CD4-positive, alpha-beta T cell treated with Interleukin-6 for 4 hours (primary cell): ENCODE measurements at regions not wholly inside any gene's neighbourhood (a gene's known extent, or its start where the extent isn't known, plus 50 kb on each side); places are given as distances from the start of the nearest gene placed in this dataset.
"Not testable (repeated sequence)": the region's sequence is repeated elsewhere in the genome, so short reads cannot be mapped to it uniquely, and the experiment has no call there.

Source experiments
- DNase-seq: peaks from one replicate; pipeline ENCODE4 v3.0.0-alpha.2; 2020; ENCODE audit warnings: mixed read lengths

DNA sequence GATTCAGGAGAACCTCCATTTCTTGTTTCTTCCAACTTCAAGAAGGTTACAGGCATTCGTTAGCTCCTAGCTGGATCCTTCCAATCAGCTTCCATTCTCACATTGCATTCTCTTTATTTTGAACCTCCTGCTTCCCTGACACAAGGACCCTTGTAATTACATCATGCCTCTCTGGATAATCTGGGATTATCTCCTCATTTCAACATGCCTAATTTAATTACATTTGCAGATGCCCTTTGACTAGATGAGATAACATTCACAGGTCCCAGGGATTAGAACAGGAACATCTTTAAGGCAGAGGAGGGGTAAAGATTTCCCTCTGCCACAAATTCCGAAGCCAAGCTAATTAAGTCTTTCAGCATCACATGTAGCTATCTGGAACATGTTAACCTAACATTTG, 753.8 kb upstream of the PCDH7 start:
- DNase-seq, result no peak

DNA sequence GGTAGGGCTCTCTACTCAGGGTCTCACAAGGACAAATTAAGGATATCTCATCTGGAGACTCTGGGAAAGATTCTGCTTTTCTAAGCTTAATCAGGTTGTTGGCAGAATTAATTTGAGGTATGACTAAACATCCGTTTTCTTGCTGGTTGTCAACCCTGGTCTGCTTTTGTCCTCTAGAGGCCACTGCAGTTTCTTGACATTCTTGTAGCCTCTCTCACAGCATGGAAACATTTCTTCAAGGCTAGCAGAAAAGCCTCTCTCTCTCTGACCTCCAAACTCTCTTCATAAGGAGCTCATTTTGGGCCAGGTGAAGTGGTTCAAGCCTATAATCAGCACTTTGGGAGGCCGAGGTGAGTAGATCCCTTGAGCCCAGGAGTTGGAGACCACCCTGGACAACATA, 749.5 kb upstream of the PCDH7 start:
- no peak for DNase-seq

DNA sequence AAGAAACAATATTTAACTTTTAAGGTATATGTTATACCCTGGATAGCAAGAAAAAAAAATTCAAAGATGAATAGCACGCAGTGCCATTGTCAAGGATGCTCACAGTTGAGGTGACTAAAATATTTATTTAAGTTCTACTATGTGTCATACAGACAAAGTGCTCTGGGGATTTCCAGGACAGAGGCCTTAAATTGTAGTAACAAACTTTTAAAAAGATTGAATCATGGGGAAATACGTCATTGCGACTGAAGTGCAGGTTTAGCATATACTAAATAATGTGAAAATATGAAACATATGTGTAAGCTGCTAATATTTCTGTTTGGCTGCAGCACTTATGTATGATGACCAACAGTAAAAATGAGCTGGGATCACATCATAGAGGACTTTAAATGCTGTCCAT, 748.0 kb upstream of the PCDH7 start:
- no peak for DNase-seq

DNA sequence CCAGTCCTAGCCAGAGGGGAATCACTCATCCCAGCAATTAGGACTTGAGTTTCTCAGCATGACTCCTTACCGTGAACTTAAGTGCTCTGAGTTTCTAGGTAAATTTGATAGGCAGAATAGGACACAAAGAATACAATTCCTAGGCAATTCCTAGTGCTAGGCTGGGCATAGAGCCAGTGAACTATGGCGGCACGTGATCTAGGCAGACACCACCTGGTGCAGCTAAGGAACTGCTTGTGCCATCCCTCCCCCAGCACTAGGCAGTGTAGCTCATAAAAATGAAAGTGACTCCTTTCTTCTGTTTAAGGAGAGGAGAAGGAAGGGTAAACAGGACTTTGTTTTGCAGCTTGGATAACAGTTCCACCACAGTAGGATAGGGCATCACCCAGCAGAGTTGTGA, 736.3 kb upstream of the PCDH7 start:
- DNase-seq, result no peak

DNA sequence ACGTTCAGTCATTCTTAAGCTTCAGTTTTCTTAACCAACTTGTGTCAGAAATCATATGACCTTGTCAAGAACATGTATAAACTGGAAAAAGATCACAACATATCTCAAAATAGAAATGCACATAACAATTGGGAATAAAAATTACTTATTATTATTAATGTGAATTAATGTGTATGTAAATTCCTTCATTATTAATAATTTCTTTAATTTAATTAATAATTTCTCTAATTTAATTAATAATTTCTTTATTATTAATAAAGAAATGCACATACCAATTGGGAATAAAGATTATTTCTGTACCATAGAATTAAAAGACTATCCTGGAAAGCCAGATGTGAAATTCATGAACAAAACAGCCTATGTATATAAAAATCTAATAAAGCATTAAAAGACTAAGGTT, 718.5 kb upstream of the PCDH7 start:
- DNase-seq, result no peak

DNA sequence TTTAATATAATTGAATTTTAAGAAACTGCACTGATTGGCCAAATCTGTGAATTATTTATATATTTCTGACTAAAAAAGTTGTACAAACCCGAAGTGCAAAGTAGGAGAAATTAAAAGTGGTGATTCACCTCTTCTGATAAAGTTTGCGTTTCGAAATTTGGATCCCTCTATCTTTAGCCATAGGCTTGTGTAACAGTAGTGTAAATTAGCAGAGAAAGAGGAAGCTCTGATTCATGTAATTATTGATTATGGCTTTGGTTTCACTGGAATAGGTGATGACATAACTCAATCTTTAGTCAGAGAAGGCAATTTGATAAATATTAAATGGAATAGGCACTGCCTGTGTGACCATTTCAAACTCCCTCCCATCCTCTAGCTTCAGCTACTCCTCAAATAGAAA, 717.8 kb upstream of the PCDH7 start:
- DNase-seq, result no peak

DNA sequence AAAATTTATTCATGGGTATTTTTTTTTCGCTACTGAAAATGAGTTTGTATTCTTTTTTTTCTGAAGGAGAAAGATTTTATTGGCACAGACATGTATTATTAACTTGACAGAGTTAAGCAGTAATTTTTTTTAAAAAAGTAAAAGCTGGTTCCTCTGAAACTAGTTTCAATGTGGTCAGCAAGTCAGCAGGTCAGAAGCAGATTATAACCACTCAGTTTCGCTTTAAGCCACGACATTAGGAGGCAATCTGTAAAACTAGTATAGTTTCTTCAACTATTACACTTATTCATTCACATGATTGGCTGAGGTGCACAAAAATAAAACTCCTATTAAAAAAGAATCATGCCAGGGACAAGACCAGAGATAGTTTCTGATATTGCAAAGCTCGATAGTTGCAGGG, 714.2 kb upstream of the PCDH7 start:
- DNase-seq, result no peak

DNA sequence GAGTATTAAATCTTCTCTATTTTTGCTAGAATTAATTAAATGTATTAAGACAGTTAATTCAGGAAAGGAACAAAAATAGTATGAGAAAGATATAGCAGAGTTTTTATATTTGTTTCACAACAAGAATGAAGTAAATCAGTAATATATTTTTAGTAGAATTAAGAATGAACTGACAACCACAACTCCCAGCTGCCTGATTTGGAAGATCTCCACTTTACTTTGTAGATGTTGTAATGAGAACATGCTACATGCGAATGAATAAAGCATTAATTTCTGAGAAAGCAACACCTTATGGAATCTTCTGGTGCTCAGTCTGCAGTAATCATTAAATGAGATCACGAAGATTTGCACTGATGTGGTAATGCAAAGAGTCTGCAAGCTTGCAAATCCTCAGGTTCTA, 695.6 kb upstream of the PCDH7 start:
- no peak for DNase-seq

DNA sequence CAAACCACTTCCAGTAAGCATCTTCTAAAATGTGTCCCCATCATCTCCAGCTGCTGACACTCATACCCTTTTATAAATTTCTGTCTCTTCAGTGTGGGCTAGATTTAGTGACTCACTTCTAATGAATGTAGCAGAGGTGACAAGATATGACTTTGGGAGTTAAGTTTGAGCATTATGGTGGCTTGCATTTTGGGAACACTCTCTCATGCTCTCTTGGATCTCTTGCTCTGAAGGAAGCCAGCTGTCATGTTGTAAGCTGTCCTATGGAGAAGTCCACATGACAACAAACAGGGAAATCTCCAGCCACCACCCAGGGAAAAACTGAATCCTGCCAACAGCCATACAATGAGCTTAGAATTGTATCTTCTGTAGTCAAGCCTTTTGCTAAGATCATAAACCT, 691.3 kb upstream of the PCDH7 start:
- no peak for DNase-seq

DNA sequence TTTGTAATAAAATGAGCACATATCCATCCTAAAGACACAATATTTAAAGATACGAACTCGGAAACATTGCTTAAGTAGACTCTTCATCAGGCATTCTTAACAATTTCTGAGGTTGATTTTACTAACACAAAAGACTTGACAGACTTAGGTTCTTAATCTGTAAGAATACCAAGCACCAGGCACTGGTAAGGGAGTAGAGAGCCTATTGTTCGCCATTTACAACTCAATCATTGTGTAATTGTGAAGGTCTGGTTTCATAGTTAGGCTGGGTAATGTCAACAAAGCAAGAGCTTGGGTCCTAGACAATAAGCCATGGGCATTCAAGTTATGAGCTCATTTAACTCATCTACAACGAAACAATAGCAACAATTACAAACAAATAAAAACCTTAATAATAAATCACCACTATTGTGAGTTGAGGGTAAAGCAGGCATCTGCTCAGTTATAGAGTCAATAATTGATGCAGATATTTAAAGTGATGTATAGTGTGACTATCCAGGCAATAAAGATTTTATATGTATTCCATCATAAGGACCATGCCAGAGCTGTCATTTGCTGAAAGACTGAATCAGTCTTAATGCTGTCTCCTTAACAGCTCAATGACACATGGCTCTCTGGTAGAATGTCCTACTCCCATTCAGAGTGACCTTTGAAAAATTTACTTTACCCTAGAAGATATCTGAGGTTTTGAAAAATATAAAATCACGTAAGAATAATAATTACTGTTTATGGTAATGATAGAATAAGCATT, 664.0 kb upstream of the PCDH7 start:
- no peak for DNase-seq

DNA sequence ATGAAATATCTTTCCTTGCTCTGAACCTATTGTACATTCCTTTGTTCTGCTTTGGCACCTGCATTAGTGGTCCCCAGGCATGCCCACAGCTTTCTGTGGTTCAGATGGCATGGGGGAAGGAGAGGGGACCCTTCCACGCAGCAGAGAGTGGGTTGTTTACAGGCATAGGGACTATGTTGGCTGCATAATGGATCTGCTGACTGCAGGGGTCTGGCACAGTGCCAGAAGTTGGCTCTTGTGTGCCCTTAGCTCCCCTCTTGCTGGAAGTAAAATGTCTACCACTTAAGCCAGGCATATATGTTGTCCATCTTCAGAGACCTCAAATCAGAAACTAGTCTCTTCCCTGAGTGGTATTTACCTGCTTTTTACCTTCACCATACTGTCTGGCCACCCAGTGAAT, 651.9 kb upstream of the PCDH7 start:
- no peak for DNase-seq

DNA sequence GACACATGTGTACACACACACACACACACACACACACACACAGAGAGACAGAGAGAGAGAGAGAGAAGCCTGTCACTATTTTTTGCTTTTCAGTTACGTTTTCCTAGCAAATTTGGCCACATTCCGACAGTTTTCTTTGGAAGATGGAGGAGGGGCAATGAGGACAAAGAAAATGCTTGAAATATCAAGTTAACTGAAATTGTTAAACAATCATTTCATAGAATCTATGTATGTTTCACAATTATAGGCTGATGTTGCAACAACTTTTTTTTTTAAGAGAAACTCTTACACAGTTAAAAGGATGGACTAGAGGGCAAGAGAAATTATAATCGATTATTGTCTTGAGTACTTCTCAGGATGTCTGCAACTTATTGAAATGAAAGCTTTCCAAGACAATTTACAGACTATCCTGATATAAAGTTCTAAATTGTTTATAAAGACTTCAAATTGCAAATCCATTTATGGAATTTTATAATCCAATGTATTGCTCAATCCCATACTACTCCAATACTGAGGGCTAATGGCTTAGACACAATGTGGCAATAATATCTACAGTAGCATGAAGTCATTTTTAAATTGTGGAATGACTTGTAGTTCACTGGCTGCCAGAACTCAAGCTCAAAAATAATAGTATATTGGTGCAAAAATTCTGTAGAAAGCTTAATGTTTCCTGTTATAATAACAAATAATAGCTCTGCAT, 647.0 kb upstream of the PCDH7 start:
- no peak for DNase-seq

DNA sequence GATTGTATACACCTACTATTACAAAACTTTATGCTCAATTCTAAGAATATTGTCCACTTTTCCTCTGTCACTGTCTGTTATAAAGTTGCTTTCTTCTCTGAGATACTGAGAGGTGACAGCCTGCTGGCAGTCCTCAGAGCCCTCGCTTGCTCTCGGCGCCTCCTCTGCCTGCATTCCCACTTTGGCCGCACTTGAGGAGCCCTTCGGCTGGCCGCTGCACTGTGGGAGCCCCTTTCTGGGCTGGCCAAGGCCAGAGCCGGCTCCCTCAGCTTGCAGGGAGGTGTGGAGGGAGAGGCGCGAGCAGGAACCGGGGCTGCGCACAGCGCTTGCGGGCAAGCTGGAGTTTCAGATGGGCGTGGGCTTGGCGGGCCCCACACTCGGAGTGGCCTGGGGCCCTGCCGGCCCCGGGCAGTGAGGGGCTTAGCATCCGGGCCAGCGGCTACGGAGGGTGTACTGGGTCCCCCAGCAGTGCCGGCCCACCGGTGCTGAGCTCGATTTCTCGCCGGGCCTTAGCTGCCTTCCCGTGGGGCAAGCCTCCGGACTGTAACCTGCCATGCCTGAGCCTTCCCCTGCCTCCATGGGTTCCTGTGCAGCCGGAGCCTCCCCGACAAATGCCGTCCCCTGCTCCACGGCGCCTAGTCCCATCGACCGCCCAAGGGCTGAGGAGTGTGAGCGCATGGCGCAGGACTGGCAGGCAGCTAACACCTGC, 627.6 kb upstream of the PCDH7 start:
- peak; percentile 1 for DNase-seq

DNA sequence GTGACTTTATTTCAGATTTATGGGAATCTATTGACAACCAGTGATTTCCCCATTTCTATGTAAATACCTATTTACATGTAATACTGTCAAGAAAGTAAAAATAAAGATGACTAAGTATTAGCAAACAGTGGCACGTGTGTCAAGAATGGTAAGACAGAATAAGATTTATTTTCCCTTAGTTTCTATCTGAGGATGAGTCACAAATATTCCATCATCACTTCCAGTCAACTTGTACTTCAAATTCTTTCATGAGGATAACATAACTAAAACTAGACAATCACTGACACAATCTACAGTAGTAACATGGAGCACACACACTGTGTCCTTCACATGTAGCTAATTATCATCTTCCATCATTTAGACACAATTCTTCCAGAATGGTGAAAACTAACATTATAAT, 625.3 kb upstream of the PCDH7 start:
- DNase-seq, result no peak

DNA sequence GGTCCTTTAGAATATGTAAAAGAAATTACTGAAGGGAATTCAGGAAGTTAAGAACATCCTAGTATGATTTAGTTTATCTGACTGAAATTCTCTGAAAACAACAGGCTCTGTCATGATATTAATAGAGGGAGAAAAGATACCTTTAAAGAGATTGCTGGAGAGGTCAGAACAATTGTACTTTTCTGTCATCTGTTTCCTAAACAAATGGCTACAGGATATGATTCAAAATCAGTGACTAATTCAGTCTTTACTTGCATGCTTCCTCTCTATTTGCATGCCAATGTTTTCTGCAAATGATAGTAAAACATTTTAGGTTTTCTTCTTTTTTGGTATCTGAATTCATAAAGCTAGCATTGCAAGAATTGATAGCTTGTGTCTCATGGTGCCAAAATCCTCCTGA, 616.7 kb upstream of the PCDH7 start:
- DNase-seq, result no peak

DNA sequence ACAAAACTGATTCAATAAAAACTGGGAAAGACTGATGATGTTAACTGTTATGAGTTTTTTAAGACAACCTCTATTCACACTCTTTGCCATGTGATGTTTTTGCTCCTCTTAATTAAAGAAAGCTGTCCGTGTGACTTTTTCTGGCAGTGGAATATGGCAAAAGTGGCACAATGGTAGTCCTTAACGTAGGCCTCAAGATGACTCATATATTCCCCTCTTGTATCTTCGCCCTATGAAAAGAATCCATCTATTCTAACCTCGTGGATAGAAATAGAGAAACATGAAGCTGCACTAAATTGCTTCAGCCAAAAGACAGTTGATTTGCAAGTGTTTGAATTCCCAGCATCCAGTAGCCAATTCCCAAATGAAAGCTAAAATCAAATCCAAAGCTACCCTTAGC, 603.8 kb upstream of the PCDH7 start:
- DNase-seq, result no peak

DNA sequence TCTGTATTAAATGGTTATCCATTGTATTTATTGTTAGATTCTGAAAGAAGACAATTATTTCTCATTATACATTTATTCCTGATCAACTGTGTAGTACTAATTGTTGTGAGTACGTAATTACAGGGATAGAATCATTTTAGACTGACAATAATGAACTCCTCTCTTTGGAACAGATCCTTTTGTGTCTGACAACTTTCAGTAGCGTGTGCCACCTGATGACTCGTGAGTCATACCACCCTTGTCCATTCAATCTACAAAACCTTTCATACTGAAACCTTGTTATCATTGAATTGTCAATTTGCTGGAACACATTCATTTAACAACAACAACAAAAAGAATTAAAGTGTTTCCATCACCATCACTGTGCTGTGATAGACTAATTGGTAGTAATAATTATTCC, 602.7 kb upstream of the PCDH7 start:
- DNase-seq, result no peak

DNA sequence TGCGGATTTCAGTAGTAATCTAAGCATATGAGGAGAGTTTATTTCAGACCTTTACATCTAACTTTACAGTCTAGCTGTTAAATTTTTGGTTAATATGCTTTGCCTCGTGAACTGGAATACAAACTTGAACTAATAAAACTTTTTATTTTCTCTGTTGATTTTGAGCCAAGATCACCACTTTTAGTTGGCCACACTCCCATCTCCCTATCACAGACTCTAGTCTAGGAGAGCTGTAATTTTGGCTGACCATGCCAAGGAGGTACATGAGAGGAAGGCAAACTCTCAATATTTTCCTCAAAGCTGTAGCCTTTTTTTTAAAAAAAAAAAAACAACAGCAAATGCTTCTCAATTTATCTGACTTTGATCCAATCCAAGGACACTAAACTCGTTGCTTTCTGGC, 597.5 kb upstream of the PCDH7 start:
- DNase-seq, result no peak

DNA sequence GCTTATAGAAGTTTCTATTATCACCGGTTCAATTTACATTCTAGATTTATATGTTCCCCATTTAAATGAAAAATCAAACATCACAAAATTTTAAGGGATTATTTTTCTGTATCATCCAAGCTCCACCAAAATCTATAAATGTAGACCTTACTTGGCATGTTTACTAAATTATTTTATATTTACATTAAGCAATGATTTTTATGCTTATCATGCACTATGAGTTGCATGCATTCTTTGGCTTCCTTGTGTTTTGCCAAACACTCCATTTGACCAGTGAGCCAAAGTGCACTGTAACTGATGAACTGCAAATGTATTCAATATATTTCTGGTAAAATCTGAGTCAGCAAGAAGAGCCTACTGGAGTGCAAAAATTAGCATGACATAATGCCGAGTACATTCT, 595.5 kb upstream of the PCDH7 start:
- DNase-seq, result not testable (repeated sequence)

DNA sequence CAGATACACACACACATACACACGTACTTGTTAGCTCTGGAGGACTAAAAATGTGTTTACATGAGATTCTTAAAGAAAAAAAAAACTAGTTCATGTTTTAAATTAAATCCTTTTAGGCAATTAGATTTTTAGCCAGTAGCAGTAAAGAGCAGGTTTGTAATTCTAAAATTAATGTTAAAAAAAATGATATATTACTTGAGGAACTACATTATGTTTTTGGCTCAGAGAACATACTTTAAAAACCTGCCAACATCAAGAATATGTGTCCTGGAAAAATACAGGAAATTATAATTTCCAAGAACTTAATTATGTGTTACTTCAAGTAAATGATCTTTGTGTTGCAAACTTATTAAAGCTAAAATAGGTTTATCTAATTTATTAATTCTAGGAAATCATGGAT, 594.3 kb upstream of the PCDH7 start:
- no peak for DNase-seq

DNA sequence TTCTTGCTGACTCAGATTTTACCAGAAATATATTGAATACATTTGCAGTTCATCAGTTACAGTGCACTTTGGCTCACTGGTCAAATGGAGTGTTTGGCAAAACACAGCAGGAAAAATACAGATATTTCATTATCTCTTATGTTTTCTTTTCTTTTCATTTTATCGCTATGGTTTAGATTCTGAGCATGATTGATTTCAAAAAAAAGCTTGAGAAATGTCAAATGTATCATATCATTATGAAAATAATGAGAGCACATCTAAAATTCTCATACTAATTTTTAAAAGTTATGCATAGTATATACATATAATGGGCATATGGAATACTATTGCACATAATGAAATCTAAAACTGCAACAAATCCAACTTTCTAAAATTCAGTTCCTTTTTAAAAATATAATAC, 593.8 kb upstream of the PCDH7 start:
- no peak for DNase-seq

DNA sequence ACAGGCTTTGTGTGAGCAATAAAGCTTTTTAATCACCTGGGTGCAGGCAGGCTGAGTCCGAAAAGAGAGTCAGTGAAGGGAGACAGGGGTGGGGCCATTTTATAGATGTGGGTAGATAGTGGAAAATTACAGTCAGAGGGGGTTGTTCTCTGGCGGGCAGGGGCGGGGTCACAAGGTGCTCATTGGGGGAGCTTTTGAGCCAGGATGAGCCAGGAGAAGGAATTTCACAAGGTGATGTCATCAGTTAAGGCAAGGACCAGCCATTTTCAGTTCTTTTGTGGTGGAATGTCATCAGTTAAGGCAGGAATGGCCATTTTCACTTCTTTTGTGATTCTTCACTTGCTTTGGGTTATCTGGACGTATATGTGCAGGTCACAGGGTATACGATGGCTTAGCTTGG, 571.3 kb upstream of the PCDH7 start:
- not testable (repeated sequence) for DNase-seq

DNA sequence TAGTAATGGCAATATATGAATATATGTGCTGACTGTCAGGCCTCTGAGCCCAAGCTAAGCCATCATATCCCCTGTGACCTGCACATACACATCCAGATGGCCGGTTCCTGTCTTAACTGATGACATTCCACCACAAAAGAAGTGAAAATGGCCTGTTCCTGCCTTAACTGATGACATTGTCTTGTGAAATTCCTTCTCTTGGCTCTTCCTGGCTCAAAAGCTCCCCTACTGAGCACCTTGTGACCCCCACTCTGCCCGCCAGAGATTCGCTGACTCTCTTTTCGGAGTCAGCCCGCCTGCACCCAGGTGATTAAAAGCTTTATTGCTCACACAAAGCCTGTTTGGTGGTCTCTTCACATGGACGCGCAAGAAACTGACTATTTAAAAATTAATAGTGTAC, 570.6 kb upstream of the PCDH7 start:
- DNase-seq, result not testable (repeated sequence)

DNA sequence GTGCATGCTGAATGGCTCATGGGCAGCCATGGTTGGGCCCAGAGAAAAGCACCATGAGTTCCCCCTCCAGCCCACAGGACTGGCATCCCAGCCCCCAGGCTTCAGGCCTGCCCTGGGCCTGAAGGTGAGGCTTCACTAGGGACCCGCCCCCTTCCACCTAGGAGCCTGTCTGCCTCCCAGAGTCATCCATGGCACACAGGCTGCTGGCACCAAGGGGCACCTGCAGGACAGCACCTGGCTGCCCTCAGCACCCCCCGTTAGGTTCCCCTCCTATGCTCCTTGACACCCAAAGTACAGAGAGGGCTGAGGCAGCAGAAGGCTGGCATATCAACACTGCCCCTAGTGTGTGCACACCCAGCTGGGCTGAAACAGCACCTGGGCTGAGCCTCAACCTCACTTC, 566.7 kb upstream of the PCDH7 start:
- DNase-seq, result no peak
